ENCODE measurements at regions not wholly inside any gene's neighbourhood (a gene's known extent, or its start where the extent isn't known, plus 50 kb on each side); places are given as distances from the start of the nearest gene placed in this dataset.
"Not testable (repeated sequence)": the region's sequence is repeated elsewhere in the genome, so short reads cannot be mapped to it uniquely, and the experiment has no call there.

DNA sequence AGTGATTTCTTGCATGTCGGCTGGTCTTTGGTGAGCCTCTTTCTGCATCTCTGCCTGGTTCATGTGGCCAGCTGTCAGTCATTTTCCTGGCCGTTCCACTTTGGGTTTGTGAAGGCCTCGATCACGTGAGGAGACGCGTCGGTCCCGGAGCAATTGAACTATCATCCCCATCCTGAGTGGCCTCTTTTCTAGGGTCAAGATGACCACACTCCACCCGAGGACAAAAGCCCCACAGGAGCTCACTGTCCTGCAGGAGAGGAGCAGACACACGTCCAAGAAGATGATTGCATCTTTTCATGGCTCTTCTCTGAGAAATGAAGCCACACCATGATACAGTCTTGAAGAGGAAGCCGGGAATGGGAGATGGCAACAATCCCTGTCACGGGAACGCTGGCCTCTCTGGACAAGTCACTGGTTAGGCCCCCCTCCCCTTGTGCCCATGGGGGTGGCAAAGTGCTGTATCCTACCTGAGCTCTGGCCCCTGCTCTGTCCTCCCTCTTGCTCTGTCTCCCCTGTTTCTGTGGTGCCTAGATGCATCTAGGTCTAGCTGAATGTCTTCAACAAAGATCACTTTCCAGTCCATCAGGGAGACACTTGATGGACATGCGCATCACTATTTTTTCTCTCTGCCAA, 291.4 kb upstream of the ZNF337 start:
- TF ChIP-seq, protein P1, sequence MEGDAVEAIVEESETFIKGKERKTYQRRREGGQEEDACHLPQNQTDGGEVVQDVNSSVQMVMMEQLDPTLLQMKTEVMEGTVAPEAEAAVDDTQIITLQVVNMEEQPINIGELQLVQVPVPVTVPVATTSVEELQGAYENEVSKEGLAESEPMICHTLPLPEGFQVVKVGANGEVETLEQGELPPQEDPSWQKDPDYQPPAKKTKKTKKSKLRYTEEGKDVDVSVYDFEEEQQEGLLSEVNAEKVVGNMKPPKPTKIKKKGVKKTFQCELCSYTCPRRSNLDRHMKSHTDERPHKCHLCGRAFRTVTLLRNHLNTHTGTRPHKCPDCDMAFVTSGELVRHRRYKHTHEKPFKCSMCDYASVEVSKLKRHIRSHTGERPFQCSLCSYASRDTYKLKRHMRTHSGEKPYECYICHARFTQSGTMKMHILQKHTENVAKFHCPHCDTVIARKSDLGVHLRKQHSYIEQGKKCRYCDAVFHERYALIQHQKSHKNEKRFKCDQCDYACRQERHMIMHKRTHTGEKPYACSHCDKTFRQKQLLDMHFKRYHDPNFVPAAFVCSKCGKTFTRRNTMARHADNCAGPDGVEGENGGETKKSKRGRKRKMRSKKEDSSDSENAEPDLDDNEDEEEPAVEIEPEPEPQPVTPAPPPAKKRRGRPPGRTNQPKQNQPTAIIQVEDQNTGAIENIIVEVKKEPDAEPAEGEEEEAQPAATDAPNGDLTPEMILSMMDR (IDR thresholded peaks at IDR 0.05; ENCODE audit: low read depth, low read length, poor library complexity, severe bottlenecking): not testable (repeated sequence)
- TF ChIP-seq EZH2phosphoT487 (IDR thresholded peaks at IDR 0.05; ENCODE audit: borderline replicate concordance, low read length): not testable (repeated sequence)
